Endothelial cell of umbilical vein (primary cell): ENCODE measurements at regions not wholly inside any gene's neighbourhood (a gene's known extent, or its start where the extent isn't known, plus 50 kb on each side); places are given as distances from the start of the nearest gene placed in this dataset.

Experiments
- CTCF ChIP-seq, 2 donors: IDR thresholded peaks; 1 replicate in 1 of 2; 2 replicates in 1 of 2; pipeline ENCODE4 v1.5.1; 2011; ENCODE audit warnings: low read length in 2 of 2, mild to moderate bottlenecking in 2 of 2, moderate library complexity in 2 of 2, control low read depth in 1 of 2, inconsistent platforms in 1 of 2, low read depth in 1 of 2; ENCODE audit not compliant: insufficient read depth in 1 of 2; ENCODE audit errors: extremely low read depth in 1 of 2
- EZH2 ChIP-seq: IDR thresholded peaks from 2 replicates; pipeline ENCODE4 v1.6.1; 2012; ENCODE audit warnings: borderline replicate concordance, low read depth, mild to moderate bottlenecking, moderate library complexity, low read length, inconsistent platforms; ENCODE audit not compliant: severe bottlenecking
- JUN ChIP-seq: IDR thresholded peaks from 2 replicates; pipeline ENCODE4 v1.6.1; 2011; ENCODE audit warnings: borderline replicate concordance, low read depth; ENCODE audit not compliant: insufficient read length, insufficient read depth
- MAX ChIP-seq: IDR thresholded peaks from 2 replicates; pipeline ENCODE4 v1.6.1; 2011; ENCODE audit not compliant: insufficient read depth, insufficient read length
- POLR2A ChIP-seq: IDR thresholded peaks from 2 replicates; pipeline ENCODE4 v1.6.1; 2012; ENCODE audit warnings: low read depth, mild to moderate bottlenecking, control low read depth, low read length
- POLR2AphosphoS5 ChIP-seq: IDR thresholded peaks from 2 replicates; pipeline ENCODE4 v1.6.1; 2012; ENCODE audit warnings: low read depth, mild to moderate bottlenecking, control low read depth, low read length, moderate library complexity; ENCODE audit not compliant: insufficient read depth

- TF ChIP-seq POLR2A = no peak
- no peak for TF ChIP-seq CTCF (IDR thresholded peaks at IDR 0.05; ENCODE audit: extremely low read depth in 1 of 2, insufficient read depth in 1 of 2, low read depth in 1 of 2, low read length in 2 of 2)
- no peak for TF ChIP-seq MAX
- no peak for TF ChIP-seq POLR2AphosphoS5
- TF ChIP-seq EZH2 = no peak
- TF ChIP-seq JUN = no peak
These were observed 242.0 kb upstream of the MEIS1 start for GRCh38 chr2:66192888-66193287.
